ENCODE measurements at regions not wholly inside any gene's neighbourhood (a gene's known extent, or its start where the extent isn't known, plus 50 kb on each side); places are given as distances from the start of the nearest gene placed in this dataset.

DNA sequence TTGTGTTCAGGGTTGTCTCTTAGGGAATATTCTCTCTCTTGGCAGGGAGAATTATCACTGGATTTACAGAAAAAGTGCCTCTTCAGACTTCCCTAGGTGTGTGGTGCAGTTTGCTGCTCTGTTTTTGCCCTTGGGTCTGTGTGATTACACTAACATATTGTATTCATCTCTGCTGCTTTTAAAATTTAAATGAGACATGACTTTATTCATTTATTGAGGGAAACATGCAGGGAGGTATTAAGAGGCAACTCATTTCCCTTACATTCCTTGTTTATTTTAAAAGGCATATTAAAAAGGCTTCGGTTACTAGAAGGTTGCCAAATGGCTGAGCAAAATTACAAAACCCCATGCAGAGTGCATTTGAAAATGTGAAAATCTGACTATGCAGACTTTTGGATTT, 135.1 kb upstream of the GEMIN8 start:
- in situ Hi-C loops (cut with HindIII; ENCODE audit: extremely low pct_ligation_motif_present, low pct_unique_long_range_greater_than_20kb) = no loop called here
- H3K36me3 ChIP-seq (replicated peaks in 1 of 2; ENCODE audit: control insufficient read depth in 1 of 2, insufficient read depth in 2 of 2, low read length in 2 of 2) = no peaks in the 10 kb centered on the region
- H3K27ac ChIP-seq (ENCODE audit: extremely low read length, insufficient read depth, low read length) = no peak overlapping the region
- H2AFZ ChIP-seq (ENCODE audit: low read length) = no peak overlapping the region
- H3K9me3 ChIP-seq (ENCODE audit: low read length) = no peaks in the 10 kb centered on the region
- no peaks in the 10 kb centered on the region for H4K20me1 ChIP-seq (ENCODE audit: insufficient read depth, low read length)
- no peaks in the 10 kb centered on the region for H3K27me3 ChIP-seq (ENCODE audit: control insufficient read depth in 1 of 2, insufficient read depth in 2 of 2, low read length in 2 of 2)
- DNase-seq (ENCODE audit: low spot score) (no peak), FAIRE-seq (no peak), ATAC-seq (no peak)
- intact Hi-C loops (cut with micrococcal nuclease; ENCODE audit: unreplicated experiment) = no loop called here
- WGBS (ENCODE audit: low lambda C conversion rate) = no CpG with 5 or more reads among the region's 1 CpG
- no peaks in the 10 kb centered on the region for H3K4me1 ChIP-seq (ENCODE audit: insufficient read depth, low read length)
- ChIA-PET POLR2A (no interaction called here), CTCF (ENCODE audit: low intra/inter-chr PET ratio, low total read pairs) (no interaction called here)
- H3K4me2 ChIP-seq (ENCODE audit: low read depth, low read length) = no peak overlapping the region
- H3K79me2 ChIP-seq (ENCODE audit: insufficient read depth, low read length) = no peaks in the 10 kb centered on the region
- H3K9ac ChIP-seq (ENCODE audit: insufficient read depth, low read depth, low read length) = no peak overlapping the region
- no TSS peak for BruUV-seq (replicated peaks)
- TF ChIP-seq ZBTB8A (CRISPR knock-in tag; IDR thresholded peaks at IDR 0.05; ENCODE audit: borderline replicate concordance, low read depth) = no peak
- TF ChIP-seq HCFC1 (IDR thresholded peaks at IDR 0.05; ENCODE audit: low read depth, low read length) = no peak
- H3K4me3 ChIP-seq (replicated peaks in 1 of 3; ENCODE audit: insufficient read depth in 1 of 3, low read depth in 2 of 3, low read length in 3 of 3) = no peak overlapping the region

DNA sequence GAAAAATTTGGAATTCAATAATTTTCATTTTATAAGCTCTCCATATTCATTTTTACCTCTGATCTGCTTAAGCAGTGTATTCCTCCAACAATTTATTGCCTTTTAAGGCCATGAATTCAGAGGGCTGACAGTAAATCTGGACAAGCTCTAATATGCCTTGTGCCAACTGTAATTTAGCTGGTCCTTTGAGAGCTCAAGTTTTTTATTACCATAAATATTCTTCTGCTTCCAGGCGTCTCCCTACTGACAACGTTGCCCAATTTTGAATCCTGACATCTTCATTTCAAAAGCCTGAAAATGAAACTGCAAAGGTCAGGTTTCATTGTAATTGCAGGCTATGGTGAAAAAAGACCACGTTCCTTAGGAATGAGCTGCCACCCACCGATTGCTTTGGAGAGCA, 95.8 kb upstream of the GEMIN8 start:
- no peaks in the 10 kb centered on the region for H3K36me3 ChIP-seq (replicated peaks in 1 of 2; ENCODE audit: control insufficient read depth in 1 of 2, insufficient read depth in 2 of 2, low read length in 2 of 2)
- intact Hi-C loops (cut with micrococcal nuclease; ENCODE audit: unreplicated experiment) = no loop called here
- H3K27me3 ChIP-seq (ENCODE audit: control insufficient read depth in 1 of 2, insufficient read depth in 2 of 2, low read length in 2 of 2) = no peaks in the 10 kb centered on the region
- DNase-seq (ENCODE audit: low spot score) (no peak), ATAC-seq (no peak), FAIRE-seq (no peak)
- in situ Hi-C loops (cut with HindIII; ENCODE audit: extremely low pct_ligation_motif_present, low pct_unique_long_range_greater_than_20kb) = no loop called here
- H3K9me3 ChIP-seq (ENCODE audit: low read length) = no peaks in the 10 kb centered on the region
- no TSS peak for BruUV-seq (replicated peaks)
- H3K4me2 ChIP-seq (ENCODE audit: low read depth, low read length) = no peak overlapping the region
- no peaks in the 10 kb centered on the region for H3K4me1 ChIP-seq (ENCODE audit: insufficient read depth, low read length)
- ChIA-PET CTCF (ENCODE audit: low intra/inter-chr PET ratio, low total read pairs) (no interaction called here), POLR2A (no interaction called here)
- 0% methylated on average over 2 of the region's 4 CpGs for WGBS (ENCODE audit: low lambda C conversion rate)
- no peaks in the 10 kb centered on the region for H4K20me1 ChIP-seq (ENCODE audit: insufficient read depth, low read length)
- TF ChIP-seq, protein P1, sequence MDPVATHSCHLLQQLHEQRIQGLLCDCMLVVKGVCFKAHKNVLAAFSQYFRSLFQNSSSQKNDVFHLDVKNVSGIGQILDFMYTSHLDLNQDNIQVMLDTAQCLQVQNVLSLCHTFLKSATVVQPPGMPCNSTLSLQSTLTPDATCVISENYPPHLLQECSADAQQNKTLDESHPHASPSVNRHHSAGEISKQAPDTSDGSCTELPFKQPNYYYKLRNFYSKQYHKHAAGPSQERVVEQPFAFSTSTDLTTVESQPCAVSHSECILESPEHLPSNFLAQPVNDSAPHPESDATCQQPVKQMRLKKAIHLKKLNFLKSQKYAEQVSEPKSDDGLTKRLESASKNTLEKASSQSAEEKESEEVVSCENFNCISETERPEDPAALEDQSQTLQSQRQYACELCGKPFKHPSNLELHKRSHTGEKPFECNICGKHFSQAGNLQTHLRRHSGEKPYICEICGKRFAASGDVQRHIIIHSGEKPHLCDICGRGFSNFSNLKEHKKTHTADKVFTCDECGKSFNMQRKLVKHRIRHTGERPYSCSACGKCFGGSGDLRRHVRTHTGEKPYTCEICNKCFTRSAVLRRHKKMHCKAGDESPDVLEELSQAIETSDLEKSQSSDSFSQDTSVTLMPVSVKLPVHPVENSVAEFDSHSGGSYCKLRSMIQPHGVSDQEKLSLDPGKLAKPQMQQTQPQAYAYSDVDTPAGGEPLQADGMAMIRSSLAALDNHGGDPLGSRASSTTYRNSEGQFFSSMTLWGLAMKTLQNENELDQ (CRISPR knock-in tag; IDR thresholded peaks at IDR 0.05; ENCODE audit: borderline replicate concordance) = no peak
- TF ChIP-seq DNMT3B (CRISPR knock-in tag; conservative IDR thresholded peaks at IDR 0.05) (no peak), KLF13 (CRISPR knock-in tag; IDR thresholded peaks at IDR 0.05) (no peak), NCOA2 (CRISPR knock-in tag; IDR thresholded peaks at IDR 0.05) (no peak), ZNF616 (CRISPR knock-in tag; IDR thresholded peaks at IDR 0.05; ENCODE audit: low read depth) (no peak), ZNF720 (CRISPR knock-in tag; IDR thresholded peaks at IDR 0.05) (no peak), GPN1 (CRISPR knock-in tag; IDR thresholded peaks at IDR 0.05; ENCODE audit: borderline replicate concordance) (no peak)
- TF ChIP-seq, protein P2, sequence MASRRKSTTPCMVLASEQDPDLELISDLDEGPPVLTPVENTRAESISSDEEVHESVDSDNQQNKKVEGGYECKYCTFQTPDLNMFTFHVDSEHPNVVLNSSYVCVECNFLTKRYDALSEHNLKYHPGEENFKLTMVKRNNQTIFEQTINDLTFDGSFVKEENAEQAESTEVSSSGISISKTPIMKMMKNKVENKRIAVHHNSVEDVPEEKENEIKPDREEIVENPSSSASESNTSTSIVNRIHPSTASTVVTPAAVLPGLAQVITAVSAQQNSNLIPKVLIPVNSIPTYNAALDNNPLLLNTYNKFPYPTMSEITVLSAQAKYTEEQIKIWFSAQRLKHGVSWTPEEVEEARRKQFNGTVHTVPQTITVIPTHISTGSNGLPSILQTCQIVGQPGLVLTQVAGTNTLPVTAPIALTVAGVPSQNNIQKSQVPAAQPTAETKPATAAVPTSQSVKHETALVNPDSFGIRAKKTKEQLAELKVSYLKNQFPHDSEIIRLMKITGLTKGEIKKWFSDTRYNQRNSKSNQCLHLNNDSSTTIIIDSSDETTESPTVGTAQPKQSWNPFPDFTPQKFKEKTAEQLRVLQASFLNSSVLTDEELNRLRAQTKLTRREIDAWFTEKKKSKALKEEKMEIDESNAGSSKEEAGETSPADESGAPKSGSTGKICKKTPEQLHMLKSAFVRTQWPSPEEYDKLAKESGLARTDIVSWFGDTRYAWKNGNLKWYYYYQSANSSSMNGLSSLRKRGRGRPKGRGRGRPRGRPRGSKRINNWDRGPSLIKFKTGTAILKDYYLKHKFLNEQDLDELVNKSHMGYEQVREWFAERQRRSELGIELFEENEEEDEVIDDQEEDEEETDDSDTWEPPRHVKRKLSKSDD (CRISPR knock-in tag; IDR thresholded peaks at IDR 0.05; ENCODE audit: low read depth) = no peak
- TF ChIP-seq, protein P3, sequence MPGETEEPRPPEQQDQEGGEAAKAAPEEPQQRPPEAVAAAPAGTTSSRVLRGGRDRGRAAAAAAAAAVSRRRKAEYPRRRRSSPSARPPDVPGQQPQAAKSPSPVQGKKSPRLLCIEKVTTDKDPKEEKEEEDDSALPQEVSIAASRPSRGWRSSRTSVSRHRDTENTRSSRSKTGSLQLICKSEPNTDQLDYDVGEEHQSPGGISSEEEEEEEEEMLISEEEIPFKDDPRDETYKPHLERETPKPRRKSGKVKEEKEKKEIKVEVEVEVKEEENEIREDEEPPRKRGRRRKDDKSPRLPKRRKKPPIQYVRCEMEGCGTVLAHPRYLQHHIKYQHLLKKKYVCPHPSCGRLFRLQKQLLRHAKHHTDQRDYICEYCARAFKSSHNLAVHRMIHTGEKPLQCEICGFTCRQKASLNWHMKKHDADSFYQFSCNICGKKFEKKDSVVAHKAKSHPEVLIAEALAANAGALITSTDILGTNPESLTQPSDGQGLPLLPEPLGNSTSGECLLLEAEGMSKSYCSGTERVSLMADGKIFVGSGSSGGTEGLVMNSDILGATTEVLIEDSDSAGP (CRISPR knock-in tag; IDR thresholded peaks at IDR 0.05; ENCODE audit: borderline replicate concordance) = no peak
- H3K4me3 ChIP-seq (replicated peaks in 1 of 3; ENCODE audit: insufficient read depth in 1 of 3, low read depth in 2 of 3, low read length in 3 of 3) = no peak overlapping the region
- no peaks in the 10 kb centered on the region for H3K79me2 ChIP-seq (ENCODE audit: insufficient read depth, low read length)
- H3K9ac ChIP-seq (ENCODE audit: insufficient read depth, low read depth, low read length) = no peak overlapping the region
- no peak overlapping the region for H3K27ac ChIP-seq (ENCODE audit: extremely low read length, insufficient read depth, low read length)
- no peak overlapping the region for H2AFZ ChIP-seq (ENCODE audit: low read length)
